NCI-H2196 treated with DMSO at 0.1 percent for 48 hours (cell line): ENCODE measurements at regions not wholly inside any gene's neighbourhood (a gene's known extent, or its start where the extent isn't known, plus 50 kb on each side); places are given as distances from the start of the nearest gene placed in this dataset.
"Not testable (repeated sequence)": the region's sequence is repeated elsewhere in the genome, so short reads cannot be mapped to it uniquely, and the experiment has no call there.

ENCODE experiments used
- DNase-seq: peaks from one replicate; lab custom pipeline; 2025; ENCODE audit not compliant: unreplicated experiment; lab: John Stamatoyannopoulos, UW

DNA sequence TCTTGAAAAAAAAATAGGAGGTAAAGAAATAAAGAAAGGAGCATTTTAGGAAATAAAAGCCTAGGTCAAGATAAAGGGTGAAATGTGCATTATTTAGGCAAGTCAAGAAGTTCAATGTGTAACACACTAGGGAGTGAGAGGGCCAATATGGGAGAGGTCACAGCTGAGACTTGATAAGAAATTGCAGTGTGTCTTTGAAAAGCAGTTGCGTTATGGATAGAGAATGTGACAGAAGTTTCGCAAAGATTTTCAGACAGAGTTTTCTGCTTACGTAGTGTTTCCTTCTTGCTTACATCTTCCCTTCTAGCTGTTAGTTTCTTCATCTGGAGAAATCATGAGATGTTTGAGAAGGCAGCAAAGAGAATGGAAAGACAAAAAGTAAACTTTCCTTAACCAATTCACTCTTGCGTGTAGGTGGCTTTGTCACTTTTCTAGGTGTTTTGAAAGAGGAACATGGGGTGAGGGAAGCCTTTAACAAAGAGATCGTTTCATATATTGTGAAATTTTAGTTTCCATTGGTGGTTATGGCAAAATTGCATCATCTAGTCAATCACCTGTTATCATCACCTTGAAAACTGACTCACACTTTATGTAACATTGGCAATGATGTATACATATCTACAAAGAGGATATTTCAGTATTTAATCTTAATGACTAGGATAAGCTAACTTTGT, 975.5 kb downstream of the OLFM4 start:
- no peak for DNase-seq

DNA sequence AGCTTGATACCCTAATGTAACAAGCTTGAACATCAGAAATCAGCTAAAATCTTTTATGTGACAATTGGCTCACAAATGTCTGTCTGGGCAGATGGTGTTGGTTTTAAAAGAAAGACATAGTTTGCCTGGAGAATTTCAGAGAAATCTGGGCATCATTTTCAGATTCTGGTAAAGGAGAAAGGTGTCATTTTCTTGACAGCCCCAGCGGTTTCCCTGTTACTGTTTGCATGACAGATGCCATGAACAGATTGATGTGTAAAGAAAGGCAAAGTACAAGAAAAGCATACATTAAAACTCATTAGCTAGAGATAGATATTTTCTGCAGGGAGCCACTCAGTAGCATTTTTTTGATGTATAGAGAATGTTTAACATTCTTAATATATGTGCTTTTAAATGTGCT, 987.9 kb downstream of the OLFM4 start:
- no peak for DNase-seq

DNA sequence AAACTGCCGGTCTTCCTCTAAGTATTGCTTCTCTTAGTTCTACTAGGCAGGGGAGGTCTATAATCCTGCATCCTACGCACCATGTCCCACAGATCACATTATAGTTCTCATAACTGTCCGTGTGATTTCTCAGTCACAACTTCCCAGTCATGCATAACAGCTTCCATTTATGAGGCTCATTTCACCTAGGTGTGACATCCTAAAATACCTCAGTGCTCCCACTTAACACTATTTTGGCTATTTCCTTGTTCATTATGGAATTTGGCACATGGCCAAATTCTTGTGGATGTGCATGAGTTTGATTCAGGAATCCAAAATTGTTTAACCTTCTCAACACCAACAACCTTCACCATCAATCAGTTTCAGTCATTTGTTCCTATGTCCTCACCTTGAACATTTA, 989.9 kb downstream of the OLFM4 start:
- no peak for DNase-seq

DNA sequence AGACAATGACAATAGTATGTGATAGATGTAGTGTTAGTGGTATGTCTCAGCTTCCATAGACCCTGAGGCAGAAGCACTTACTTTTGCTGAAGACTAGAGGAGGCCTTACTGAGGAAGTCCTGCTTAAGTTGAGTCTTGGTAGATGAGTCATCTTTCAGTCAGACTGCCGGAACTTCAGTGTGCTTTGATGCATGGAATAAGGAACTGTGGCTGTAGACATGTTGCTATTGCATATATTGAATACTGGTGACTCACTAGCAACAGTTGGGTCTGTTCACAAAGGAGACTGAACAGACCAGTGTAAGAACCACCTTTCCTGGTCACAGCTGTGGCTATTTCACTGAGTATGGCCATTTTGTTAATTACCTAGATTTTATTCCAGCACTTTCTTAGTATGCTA, 1000.6 kb downstream of the OLFM4 start:
- no peak for DNase-seq

DNA sequence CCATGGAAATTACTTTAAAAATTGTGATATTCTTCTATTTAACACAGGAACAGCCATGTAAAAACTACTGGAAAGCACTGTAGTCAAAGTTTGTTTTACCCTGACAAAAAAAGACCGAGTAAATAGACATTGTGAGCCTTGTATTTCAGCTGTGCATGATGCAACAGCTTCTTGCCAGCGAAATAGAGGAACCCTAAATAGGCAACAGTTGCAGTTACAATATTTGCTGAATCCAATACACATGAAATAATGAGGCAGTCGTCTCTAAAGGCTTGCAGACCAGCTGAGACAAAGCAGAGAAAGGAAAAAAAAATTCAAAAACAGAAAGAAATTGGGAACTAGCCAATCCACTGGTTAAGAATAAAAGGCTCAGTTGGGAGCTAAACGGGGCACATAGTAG, 1001.1 kb downstream of the OLFM4 start:
- no peak for DNase-seq

DNA sequence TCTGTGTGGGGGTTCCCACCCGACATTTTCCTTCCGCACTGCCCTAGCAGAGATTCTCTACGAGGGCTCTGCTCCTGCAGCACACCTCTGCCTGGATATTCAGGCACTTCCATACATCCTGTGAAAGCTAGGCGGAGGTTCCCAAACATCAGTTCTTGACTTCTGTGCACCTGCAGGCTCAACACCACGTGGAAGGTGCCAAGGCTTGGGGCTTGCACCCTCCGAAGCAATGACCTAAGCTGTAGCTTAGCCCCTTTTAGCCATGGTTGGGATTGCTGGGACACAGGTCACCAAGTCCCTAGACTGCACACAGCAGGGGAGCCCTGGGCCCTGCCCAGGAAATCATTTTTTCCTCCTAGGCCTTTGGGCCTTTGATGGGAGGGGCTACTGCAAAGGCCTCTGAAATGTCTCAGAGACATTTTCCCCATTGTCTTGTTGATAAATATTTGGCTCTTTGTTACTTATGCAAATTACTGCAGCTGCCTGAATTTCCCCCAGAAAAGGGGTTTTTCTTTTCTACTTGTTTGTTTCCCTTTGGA, 1004.8 kb downstream of the OLFM4 start:
- no peak for DNase-seq

DNA sequence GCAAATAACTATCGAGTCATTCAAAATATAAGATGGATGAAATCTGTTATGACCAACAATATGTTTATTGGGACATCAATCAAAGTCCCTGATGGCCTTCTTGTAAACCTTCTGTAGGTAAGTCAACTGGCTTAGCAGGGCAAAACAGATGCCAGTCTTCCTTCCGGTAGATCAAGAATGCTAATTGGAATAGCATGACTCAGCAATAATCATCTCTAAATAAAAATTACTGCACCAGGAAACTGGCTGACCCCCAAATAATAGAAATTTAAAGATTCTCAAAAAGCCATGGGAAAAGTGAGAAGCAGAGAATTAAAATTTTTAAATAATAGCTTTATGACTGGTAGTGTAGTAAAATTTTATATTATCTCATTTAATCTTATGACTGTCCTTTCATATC, 1005.4 kb downstream of the OLFM4 start:
- DNase-seq, result no peak

DNA sequence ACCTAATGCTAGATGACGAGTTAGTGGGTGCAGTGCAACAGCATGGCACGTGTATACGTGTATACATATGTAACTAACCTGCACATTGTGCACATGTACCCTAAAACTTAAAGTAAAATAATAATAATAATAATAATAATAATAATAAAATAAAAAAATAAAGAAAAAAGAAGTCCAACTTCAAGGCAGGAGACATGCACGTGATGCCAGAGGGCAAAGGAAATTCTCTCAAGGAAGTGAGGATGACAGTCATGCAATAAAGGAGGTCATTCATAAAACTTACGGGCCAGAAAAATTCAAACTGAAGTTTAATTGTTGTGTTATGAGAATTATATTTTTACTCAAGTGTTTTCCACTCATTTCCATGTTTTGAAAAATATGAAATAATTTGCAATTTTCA, 1028.8 kb downstream of the OLFM4 start:
- DNase-seq, result not testable (repeated sequence)

DNA sequence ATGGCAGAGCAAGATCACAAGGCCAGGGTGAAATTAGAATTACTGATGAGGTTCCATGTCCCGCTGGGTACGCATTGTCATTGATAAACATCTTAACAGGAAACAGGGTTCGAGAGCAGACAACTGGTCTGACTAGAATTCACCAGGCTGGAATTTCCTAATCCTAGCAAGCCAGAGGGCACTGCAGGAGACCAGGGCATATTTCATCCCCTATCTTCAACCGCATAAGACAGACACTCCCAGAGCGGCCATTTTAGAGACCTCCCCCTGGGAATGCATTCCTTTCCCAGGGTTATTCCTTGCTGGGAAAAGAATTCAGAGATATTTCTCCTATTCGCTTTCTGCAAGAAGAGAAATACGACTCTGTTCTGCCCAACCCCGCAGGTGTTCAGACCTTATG, 1041.3 kb downstream of the OLFM4 start:
- DNase-seq, result not testable (repeated sequence)

DNA sequence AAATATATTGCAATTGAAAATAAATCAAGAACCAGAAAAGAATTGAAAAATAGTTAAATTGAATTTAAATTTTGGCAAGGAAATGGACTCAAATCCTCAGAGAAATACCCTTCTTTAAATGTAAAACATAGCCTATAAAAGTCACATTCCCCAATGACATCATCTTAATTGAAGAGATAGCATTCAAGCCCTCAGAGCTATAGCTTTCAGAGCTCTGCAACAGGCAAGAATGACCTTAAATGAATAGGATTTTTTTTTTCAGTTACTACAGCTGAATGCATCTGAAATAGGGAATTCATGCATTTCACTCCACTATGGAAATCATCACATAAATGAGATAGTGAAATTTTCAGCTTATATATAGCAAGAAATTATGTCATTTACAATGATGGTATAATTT, 1049.0 kb downstream of the OLFM4 start:
- DNase-seq, result no peak

DNA sequence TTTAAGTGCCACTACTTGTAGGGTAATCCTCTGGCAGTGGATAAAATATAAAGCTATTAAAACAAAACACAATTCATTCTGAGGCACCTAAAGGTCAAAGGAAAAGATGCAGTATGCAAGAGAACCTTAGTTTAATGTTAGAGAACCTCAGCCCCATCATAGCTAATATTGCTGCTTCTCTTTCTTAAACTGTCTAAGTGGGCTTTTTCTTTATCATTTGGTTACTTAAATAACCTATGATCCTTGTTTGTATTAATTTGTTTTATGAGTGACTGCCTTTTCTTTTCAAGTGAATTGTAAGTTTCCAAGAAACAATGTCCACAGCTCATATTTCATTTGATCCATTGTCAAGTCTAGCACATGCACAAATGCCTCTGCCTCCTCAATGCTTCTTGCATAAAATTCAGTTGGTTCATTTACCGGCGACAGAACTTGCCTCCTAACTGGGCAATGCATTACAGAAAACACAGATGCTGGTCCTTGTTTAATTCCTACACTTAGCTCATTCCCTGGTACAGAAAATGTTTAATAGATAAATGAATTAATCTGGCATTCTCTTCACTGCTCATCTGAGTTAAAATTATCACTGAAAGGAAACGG, 1049.8 kb downstream of the OLFM4 start:
- DNase-seq, result no peak

DNA sequence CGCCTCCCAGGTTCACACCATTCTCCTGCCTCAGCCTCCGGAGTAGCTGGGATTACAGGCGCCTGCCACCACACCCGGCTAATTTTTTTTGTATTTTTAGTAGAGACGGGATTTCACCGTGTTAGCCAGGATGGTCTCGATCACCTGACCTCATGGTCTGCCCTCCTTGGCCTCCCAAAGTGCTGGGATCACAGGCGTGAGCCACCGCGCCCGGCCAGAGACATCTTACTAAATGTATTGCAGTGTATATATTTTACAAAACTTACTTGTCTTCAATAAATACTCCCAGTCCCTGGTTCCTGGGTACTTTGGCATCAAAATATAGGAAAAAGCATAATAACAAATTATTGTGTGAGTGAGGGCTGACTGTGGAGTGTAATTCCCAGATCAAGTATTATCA, 1053.7 kb downstream of the OLFM4 start:
- not testable (repeated sequence) for DNase-seq

DNA sequence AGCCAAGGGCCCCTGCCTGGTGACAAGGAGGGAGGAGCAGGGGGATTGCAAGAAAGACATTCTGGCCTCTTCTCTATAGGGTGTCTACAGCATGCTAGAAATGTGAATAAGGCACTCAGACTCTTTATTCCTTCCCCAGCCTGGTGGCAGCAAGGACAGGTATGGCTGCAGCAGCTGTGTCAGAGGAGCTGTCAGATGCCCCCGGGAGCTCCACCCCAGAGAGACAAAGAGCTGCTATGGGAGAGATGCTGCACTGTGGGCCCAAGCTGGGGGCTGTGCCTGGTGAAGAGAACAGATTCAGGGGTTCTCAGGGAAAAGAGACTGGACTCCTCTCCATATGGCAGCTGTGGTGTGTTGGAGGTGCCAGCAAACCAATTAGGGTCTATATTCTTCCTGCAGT, 1063.3 kb downstream of the OLFM4 start:
- DNase-seq, result no peak

DNA sequence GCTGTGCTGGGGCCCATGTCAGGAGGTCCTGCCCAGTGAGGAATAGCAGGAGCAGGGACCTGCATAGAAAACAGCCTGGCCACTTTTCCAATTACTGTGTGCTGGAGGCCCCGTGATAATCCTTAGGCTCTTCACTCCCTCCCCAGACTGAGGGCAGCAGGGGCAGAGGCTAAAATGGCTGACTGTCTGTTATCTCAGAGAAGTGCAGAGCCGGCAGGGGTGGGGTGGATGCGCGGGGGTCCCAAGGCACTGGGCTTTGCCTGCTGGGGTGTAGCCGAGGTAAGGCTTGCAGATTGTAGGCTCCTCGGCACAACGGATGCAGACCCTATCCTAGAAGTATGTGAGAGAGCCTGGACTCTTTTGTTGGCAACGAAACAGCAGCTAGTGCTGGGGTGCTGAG, 1064.1 kb downstream of the OLFM4 start:
- DNase-seq, result no peak

DNA sequence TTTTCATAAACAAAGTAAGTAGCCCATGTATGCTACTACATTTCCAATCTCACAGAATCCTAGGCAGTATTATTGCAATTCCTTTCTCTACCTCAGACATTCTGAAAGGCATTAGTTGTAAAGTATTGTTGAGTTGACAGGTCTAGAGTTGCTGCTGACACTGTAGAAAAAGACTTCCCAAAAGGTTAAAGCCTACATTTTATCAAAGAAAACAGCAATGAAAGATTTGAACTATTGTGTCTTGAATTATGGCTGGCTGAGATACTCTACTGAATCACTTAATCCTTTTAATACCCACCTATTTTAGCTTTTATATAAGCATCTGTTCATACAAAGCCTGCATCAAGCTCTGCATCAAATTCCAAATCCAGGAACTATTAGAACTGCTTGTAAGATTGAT, 1082.0 kb downstream of the OLFM4 start:
- DNase-seq, result no peak

DNA sequence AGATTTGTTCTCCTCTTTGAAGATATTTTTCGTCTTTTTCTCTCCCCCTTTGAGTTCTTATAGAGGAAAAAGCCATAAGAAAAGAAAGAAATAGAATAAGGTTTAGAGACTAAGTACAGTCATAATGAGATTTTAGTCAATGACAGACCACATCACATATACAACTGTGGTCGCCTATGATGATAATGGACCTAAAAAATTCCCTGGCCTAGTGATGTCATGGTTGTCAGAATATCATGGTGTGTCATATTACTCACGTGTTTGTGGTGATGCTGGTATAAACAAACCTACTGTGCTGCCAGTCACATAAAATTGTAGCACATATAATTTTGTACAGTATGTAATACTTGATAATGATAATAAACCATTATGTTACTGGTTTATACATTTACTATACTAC, 1096.1 kb downstream of the OLFM4 start:
- no peak for DNase-seq

DNA sequence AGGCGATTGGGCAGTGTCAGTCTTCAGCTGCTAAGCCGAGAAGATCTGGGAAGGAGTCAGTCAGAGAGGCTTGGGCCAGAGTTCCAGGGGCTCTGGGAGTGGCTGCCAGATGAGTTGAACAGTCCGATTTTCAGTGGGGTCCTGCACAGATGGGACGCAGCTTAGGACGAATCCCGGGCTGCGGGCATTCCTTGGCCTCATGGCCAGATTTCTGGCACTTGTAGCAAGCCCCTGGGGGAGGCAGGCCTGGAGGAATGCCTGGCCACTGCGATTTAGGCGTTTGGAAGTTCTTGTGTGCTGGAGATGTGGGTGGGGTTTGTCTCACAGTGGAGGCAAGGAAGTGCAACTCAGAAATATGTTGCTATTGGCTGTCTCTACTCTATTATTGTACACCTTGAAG, 1102.3 kb downstream of the OLFM4 start:
- not testable (repeated sequence) for DNase-seq

DNA sequence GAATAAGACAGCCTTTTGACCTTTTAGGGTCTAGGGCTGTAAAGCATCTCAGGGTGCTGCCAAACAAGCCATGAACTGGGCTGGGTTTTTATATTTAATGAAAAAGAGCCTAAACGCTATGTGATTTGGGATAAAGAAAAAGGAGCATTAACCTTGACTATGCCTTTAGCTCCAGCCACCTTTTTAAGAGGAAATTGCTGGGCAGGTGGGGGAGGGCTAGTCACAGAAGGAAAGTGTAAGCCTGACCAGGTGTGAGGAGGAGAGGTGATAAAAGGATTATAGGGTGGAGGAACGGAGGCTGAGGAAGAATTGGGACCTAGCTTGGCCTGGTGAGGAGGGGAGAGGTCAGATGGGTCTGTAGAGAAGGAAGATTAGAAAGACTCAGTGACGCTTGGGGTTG, 1102.8 kb downstream of the OLFM4 start:
- not testable (repeated sequence) for DNase-seq

DNA sequence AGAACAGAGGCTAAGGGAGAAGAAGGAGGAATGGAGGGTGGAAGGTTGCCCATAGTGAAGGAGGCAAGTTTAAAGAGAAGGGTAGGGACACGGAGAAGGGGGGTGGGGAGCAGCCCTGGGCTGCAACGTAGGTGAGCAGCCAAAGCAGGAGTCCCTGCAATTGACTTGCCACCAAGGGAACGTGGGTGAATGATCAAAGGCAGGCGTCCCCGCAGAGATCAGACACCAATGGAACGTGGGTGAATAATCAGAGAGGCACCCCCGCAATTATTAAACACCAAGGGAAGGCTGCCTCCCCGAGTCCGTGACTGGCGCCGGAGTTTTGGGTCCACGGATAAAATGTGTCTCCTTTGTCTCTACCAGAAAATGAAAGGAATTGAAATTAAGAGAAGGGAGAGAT, 1103.5 kb downstream of the OLFM4 start:
- not testable (repeated sequence) for DNase-seq

DNA sequence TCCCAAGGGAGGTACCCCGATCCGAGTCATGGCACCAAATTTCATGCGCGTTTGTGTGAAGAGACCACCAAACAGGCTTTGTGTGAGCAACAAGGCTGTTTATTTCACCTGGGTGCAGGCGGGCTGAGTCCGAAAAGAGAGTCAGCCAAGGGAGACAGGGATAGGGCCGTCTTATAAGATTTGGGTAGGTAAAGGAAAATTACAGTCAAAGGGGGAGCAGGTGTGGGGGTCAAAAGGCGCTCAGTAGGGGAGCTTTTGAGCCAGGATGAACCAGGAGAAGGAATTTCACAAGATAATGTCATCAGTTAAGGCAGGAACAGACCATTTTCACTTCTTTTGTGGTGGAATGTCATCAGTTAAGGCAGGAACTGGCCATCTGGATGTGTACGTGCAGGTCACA, 1104.1 kb downstream of the OLFM4 start:
- DNase-seq, result not testable (repeated sequence)

DNA sequence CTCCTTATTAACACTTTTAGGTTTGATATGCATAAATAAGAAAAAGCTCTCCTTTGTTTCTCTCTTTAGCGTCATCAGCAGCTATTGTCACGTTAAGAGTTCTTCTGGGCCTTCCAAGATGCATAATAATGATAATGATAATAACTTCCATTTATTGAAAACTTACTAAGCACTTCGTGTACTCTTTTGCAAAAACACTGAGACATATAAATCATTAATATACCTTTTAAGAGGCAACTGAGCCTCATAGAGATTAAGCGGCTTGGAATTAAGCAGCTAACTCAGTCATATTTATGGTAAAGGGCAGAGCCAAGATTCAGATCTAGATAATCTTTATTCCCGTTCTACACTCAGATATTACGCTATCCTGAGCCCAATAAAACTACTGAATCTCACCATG, 1105.1 kb downstream of the OLFM4 start:
- DNase-seq, result no peak

DNA sequence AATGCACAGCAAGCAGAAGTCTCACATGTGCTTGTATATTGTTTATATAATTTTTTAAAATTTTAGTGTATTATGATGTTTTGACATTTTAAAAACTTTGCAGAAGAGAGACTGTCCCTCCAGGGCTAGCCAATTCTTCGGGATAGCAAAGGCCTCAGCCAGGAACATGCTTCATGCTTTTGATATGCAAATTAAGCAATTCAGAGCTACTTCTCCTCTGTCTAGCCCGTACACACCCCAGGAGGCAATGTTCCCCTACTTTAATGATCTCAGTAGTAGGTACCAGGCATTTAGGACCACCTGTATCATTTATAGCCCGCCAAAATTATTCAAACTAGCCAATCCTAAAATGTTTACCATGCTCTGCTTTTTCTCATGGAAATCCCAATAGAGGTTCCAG, 1116.2 kb downstream of the OLFM4 start:
- no peak for DNase-seq

DNA sequence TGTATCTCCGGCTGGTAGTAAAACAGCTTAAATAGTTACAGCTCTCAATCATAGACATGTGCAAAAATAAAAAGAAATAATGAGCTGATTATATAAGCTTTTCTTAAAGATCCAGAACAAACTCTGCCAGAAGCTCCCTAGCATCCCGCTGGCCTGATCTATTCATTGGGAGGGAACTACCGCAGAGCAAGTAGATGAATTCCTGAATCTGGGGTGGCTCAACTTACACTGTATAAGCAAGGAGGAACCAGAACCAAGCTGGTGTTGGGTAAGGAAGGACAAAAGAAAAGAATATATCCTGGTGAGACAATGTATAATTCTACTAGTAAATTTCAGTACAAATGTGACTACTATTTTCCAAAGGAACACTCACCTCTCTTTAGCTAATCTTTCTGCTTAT, 1122.2 kb downstream of the OLFM4 start:
- DNase-seq, result no peak
